ELF-1 (cell line): ENCODE measurements at regions not wholly inside any gene's neighbourhood (a gene's known extent, or its start where the extent isn't known, plus 50 kb on each side); places are given as distances from the start of the nearest gene placed in this dataset.
"Not testable (repeated sequence)": the region's sequence is repeated elsewhere in the genome, so short reads cannot be mapped to it uniquely, and the experiment has no call there.

Experiments
- DNase-seq: peaks from one replicate; pipeline ENCODE4 v3.0.0-alpha.2; 2016; ENCODE audit warnings: low read depth, low spot score

DNA sequence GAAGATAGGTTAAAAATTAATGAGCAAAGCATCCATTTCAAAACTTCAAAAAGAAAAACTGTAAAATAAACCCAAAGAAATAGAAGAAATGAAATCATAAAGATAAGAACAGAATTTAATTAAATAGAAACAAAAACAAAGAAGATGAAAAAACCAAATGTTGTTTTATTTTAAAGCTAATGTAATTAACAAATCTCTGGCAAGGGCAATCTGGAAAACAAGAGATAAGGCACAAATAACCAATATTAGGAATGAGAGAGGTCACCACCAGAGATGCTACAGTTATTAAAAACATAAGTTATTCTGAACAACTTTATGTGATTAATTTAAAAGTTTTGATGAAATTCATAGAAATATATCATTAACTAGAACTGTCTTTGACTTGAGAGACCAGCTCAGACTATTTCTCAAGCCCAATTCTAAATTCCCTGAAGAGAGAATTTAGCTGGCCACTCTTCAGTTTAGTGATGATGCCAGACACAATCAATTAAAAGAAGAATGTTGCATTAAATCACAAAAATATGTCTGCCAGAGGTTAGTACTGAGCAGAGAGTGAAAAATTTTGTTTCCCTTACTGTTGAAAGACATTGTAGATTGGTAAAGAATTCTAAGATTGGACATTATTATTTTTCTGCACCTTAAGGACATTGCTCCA lies 227.4 kb upstream of the VLDLR start:
- not testable (repeated sequence) for DNase-seq

GRCh38 chr9:2395814-2396612 lies 225.6 kb upstream of the VLDLR start:
- DNase-seq: no peak

DNA sequence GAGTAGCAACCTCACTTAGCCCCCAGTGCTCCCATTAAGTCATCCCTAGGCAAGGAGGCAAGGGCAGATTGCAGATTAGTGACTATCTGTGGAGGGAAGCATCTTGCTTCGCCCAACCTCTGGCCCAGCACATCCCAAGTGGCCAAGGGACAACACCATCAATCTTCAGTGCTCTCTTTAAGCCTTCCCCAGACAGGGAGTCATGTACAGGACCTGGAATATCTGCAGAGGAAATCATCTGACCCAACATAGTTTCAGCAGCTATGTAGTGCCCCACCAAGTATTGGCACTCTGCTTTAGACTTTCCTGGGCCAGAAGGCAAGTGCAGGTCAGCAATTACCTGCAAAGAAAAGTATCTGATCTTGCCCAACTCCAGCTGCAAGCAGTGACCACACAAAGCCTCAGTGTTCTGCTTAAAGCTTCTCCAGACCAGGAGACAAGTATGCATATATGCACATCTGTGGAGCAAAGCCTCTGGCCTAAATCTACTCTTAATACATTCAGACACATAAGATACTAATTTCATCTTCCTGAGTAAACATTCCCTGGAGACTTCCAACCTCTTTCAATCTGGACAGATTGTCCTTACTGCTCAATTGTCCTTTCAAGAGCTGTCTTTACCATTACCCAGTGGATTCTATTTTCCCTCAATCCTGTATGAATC lies 224.8 kb upstream of the VLDLR start:
- no peak for DNase-seq

DNA sequence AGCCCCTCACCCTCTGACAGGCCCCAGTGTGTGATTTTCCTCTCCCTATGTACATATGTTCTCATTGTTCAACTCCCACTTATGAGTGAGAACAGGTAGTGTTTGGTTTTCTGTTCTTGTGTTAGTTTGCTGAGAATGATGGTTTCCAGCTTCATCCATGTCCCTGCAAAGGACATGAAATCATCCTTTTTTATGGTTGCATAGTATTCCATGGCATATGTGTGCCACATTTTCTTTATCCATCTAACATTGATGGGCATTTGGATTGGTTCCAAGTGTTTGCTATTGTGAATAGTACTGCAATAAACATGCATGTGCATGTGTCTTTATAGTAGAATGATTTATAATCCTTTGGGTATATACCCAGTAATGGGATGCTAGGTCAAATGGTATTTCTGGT lies 223.7 kb upstream of the VLDLR start:
- DNase-seq: not testable (repeated sequence)

- DNase-seq: not testable (repeated sequence)
Measured at GRCh38 chr9:2401746-2402145, 219.8 kb upstream of the VLDLR start.

- DNase-seq: no peak
Measured at GRCh38 chr9:2403701-2404100, 217.9 kb upstream of the VLDLR start.

DNA sequence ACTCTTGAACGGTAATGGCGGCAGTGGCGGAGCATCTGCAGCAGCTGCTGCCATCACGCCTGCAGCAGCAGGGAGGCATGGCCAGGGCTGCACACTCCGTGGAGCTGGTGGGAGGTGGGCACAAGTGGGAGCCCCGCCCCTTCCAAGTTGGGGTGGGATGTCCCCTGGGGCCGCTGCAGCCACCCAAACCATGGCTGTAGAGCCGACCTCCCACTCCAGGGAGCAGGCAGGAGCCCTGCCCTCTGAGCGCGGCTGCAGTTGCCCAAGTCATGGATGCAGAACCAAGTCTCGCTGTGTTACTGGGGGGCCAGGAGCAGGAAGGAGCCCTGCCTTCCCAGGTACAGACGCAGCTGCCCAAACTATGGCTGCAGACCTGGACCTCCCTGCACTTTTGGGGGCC lies 215.3 kb upstream of the VLDLR start:
- no peak for DNase-seq

DNA sequence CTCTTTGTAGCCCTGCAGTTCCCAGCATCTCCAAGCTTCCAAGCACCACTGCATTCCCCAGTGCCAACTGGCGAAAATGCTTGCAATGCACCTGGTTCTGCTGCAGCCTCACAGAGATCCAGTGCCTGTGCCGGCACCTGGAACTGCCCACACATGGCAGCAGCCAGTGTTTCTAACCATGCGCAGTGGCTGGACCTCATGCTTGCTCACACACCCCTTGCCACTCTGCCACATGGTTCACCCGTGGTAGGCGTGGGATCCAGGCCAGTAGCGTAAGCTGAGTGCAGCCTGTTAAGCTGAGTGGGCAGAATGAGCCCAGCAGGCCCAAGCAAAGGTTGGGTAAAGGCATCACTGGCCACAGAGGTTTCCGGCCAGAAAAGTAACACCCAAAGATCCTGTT lies 214.1 kb upstream of the VLDLR start:
- no peak for DNase-seq

- peak; percentile 44 for DNase-seq
Measured at GRCh38 chr9:2411459-2412215, 209.9 kb upstream of the VLDLR start.

DNA sequence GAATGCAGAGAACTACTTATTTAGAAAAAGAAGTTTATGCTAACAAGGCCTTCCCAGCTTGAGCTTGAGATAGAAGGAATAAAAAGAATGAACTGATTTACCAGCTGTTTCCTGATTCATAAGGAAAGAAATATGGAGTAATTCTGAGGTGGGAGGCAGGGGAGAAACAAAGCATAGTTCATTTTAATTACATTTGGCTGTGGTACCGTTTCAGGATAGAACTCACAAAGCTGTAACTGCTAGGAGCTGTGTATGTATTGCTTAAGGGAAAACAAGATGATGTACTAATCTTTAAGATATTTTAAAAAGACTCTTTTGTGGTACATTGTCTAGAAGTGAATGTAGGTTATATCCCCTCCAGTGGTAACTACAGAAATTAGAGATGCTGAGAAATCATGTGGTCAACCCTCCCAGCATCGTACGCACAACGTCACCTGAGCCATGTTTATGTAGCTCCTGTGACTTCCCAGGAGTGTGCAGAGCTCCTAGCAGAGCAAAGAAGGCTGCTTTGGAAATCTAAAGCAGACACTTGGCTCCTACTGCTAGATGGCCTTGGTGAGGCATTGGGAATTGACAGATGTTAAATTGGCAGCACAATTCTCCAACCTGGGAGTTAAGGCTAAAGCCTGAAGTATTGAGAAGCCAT lies 208.3 kb upstream of the VLDLR start:
- no peak for DNase-seq

DNA sequence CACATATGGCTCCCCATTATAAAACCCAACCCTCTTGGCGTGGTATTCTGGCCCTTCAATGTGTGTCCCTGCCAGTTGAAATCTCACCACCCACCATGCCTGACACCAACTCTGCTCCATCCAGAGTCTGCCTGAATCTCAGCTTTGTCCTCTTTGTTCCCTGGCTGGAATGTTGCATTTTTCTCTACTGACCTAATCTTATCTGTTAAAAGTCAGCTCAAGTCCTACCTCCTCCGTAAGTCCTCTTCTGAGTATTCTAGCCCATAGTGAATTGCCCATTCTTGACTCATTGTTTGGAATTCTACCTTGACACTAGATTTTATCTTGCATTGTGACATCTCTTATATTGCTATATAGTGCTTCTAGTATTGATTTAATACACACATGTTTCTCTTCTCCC lies 207.1 kb upstream of the VLDLR start:
- DNase-seq: peak; percentile 11

DNA sequence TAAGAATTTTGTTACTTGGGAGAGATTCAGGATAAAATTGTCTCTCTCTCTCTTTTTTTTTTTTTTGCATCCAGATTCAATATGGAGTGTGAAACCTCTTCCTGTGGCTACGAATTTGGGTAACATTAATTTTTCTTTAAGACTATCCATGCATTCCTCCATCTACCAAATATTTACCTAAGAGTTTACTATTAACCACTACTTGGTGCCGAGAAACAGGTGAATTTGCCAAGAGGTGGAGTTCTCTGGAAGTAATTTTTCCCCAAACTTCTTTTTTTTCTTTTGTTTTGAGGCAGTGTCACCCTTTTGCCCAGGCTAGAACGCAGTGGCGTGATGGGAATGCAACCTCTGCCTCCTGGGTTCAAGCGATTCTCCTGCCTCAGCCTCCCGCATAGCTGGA lies 206.3 kb upstream of the VLDLR start:
- no peak for DNase-seq

DNA sequence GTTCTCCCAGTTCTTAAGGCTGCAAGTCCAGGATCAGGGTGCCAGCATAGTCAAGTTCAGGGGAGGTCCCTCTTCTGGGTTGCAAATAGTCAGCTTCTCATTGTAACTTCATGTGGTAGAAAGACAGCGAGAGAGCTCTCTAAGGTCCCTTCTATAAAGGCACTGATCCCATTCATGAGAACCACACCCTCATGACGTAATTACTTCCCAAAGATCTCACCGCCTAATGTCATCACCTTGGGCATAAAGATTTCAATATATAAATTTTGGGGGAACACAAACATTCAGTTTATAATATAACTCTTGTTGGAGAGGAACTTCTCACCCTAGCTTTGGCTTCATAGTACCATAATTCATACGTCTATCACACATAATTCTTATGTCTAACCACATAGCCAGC lies 203.9 kb upstream of the VLDLR start:
- DNase-seq: no peak

- DNase-seq: peak; percentile 14
Measured at GRCh38 chr9:2418619-2419018, 203.0 kb upstream of the VLDLR start.

GRCh38 chr9:2419347-2419746 lies 202.2 kb upstream of the VLDLR start:
- DNase-seq: no peak

GRCh38 chr9:2420543-2420942 lies 201.0 kb upstream of the VLDLR start:
- peak; percentile 55 for DNase-seq

DNA sequence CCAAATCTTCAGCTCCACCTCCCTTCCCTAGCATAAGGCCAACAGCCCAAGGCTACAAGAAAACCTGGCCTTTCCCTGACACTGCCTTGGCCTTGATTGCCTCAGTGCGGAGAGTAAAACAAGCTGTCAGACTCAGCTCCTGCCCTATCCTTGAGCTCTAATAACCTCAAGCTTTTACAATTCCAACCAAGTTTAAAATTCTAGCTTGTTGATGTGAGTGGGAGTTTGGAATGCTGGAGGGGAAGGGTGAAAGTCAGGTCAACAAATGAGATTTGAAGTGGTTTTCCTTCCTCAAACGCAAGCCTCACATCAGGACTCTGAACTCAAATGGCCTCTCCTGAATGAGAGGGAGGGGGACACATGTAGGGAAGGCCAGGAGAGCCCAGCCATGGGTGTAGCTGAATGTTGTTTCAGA lies 197.0 kb upstream of the VLDLR start:
- DNase-seq: no peak

DNA sequence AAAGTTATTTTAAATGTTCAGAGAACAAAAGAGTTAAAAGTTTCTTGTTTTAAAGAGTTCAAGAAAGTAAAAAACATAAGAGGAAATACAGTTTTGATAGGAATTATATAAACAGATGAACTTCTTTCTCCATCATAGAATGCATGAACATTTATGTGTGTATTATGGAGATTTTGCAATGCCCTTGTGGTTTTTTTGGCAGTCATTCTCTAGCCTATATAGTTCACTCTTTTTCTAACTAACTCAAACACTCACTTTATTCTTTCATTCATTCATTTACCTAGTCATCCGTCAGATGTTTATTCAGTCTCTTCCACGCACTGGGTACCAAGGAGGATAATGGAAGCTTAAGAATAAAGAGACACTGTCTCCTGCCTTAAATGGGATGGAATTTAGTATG lies 195.9 kb upstream of the VLDLR start:
- no peak for DNase-seq

GRCh38 chr9:2427120-2427891 lies 194.3 kb upstream of the VLDLR start:
- DNase-seq: no peak

- no peak for DNase-seq
Measured at GRCh38 chr9:2439957-2440356, 181.6 kb upstream of the VLDLR start.

DNA sequence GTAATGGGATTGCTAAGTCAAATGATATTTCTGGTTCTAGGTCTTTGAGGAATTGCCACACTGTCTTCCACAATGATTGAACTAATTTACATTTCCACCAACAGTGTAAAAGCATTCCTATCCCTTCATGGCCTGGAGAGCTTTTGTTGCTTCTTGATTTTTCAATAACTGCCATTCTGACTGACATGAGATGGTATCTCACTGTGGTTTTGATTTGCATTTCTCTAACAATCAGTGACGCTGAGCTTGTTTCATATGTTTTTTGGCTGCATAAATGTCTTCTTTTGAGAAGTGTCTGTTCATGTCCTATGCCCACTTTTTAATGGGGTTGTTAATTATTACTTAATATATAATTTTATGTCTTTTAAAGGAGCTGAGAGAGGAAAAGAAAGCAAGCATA lies 177.7 kb upstream of the VLDLR start:
- DNase-seq: not testable (repeated sequence)
